ENCODE measurements at regions not wholly inside any gene's neighbourhood (a gene's known extent, or its start where the extent isn't known, plus 50 kb on each side); places are given as distances from the start of the nearest gene placed in this dataset.
"Not testable (repeated sequence)": the region's sequence is repeated elsewhere in the genome, so short reads cannot be mapped to it uniquely, and the experiment has no call there.

- DNase-seq: no peak
These were observed 79.8 kb upstream of the ZPLD1 start for GRCh38 chr3:102354818-102355515.

- no peak for DNase-seq
These were observed 78.3 kb upstream of the ZPLD1 start for GRCh38 chr3:102356506-102356905.

DNA sequence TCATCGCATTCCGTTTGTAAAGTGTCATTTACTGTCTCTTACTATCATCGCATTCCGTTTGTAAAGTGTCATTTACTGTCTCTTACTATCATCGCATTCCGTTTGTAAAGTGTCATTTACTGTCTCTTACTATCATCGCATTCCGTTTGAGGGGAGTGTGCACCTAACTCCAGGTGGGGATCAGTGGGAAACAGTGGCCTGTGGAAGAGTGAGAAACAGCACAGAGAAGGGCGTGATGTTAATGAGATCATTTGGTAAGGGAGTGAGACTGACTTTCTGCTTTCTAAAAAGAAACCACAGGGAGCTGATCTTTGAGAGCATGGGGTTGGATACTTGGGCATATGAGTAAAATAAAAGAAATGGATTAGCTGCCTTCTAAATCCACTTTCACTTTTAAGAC, 77.5 kb upstream of the ZPLD1 start:
- DNase-seq: not testable (repeated sequence)

GRCh38 chr3:102360183-102360860, 74.5 kb upstream of the ZPLD1 start:
- no peak for DNase-seq

DNA sequence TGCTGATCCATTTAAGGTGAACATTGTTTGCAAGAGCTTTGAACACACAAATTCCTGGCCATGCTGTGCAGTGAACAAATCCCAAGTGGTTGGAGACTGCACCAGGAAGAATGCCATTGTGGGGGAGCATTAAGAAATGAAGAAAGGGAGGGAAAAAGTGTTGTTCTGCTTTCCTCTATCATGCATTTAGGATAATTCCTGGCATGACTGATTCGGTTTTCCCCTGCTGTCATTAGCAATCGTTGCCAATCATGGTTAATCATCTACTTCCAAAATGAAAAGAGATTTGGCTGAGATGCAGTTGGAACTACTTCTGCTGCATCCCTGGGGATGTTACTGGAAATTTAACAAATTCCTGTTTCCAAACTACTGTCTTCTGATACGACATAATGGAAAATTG, 73.7 kb upstream of the ZPLD1 start:
- no peak for DNase-seq

DNA sequence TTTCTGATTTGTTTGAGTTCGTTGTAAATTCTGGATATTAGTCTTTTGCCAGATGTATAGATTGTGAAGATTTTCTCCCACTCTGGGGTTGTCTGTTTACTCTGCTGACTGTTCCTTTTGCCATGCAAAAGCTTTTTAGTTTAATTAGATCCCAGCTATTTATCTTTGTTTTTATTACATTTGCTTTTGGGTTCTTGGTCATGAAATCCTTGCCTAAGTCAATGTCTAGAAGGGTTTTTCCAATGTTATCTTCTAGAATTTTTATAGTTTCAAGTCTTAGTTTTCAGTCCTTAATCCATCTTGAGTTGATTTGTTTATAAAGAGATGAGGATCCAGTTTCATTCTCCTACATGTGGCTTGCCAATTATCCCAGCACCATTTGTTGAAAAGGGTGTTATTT, 68.7 kb upstream of the ZPLD1 start:
- DNase-seq: not testable (repeated sequence)

DNA sequence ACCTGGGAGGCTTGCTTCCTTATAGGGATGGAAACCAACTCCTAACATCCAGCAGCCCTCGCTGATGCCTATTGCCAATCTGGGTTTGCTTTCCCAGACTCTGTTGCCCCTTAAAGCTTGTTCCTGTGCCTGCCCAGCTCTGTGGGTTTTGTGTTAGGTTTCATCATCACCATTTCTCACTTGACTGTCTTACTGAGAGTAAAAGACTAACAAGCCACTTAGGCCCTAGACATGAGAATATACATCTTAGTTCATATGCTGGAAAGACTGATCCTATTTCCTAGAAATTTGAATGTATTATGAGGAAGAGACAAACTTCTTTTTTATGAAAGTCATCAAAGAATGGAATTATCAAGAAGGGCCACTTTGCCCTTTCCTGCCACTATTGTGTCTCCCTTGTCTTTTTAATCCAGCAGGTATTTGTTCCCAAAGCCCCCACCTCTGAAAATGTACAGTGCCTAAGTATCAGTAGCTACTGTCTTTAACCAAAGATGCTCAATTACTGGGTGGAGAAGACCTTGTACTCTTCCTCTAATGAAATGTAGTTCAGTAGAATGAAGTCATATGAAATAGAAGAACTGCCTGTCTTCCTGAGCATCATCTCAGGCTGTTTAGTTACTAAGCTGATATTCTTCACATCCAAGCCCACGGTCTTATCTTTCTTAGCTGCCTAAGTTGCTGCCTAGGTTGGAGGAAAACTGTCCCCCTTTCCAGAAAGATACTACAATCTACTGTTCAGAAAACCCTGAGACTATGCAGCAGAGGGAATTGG, 59.8 kb upstream of the ZPLD1 start:
- DNase-seq: no peak

- DNase-seq: no peak
These were observed 56.6 kb upstream of the ZPLD1 start for GRCh38 chr3:102378216-102378615.

- not testable (repeated sequence) for DNase-seq
These were observed 52.6 kb upstream of the ZPLD1 start for GRCh38 chr3:102382201-102382600.
